PC-9 (cell line): ENCODE measurements at regions not wholly inside any gene's neighbourhood (a gene's known extent, or its start where the extent isn't known, plus 50 kb on each side); places are given as distances from the start of the nearest gene placed in this dataset.

ENCODE experiments used
- BruUV-seq: library from RNA; stranded (reverse); fragments of 400-500 nt; replicated peaks from 2 replicates; lab custom pipeline; 2021; lab: Mats Ljungman, UMichigan
- CTCF ChIA-PET: fragments of 300-600 bp; sonication (Branson Sonifier 250); formaldehyde crosslinking; loops from one replicate; lab custom pipeline; 2022; ENCODE audit warnings: antibody characterized with exemption; lab: Charles Lee
- POLR2A ChIA-PET: fragments of 300-600 bp; sonication (Branson Sonifier 250); formaldehyde crosslinking; loops from one replicate; lab custom pipeline; 2022; ENCODE audit warnings: antibody characterized with exemption; ENCODE audit not compliant: unreplicated experiment; lab: Charles Lee
- DNase-seq, 2 experiments: peaks; one replicate each; pipeline versions ENCODE4 v3.0.0 to v3.0.0-alpha.2; 2015 to 2022; ENCODE audit warnings: mixed read lengths in 1 of 2
- H2AFZ ChIP-seq: fragments of 200-600 bp; sonication (generic); 2 replicates; pipeline ENCODE4 v1.8.1; 2017; ENCODE audit warnings: antibody characterized with exemption
- H3F3A ChIP-seq: fragments of 200-600 bp; sonication (generic); 2 replicates; pipeline ENCODE4 v1.8.1; 2017; ENCODE audit warnings: antibody characterized with exemption, mild to moderate bottlenecking, low read depth; ENCODE audit not compliant: insufficient read depth
- H3K27ac ChIP-seq: fragments of 200-600 bp; sonication (generic); 2 replicates; pipeline ENCODE4 v1.6.1; 2016; ENCODE audit warnings: mixed run types
- H3K27me3 ChIP-seq: fragments of 200-600 bp; sonication (generic); 2 replicates; pipeline ENCODE4 v1.6.1; 2016; ENCODE audit warnings: low read depth, mixed run types; ENCODE audit not compliant: insufficient read depth
- H3K36me3 ChIP-seq: fragments of 200-600 bp; sonication (generic); 2 replicates; pipeline ENCODE4 v1.6.1; 2016; ENCODE audit warnings: low read depth, mixed run types
- H3K4me1 ChIP-seq: fragments of 200-600 bp; sonication (generic); replicated peaks from 2 replicates; pipeline ENCODE4 v1.6.1; 2016; ENCODE audit warnings: mixed run types; ENCODE audit not compliant: insufficient read depth
- H3K4me2 ChIP-seq: fragments of 200-600 bp; sonication (generic); 2 replicates; pipeline ENCODE4 v1.6.1; 2017; ENCODE audit warnings: mixed run types
- H3K4me3 ChIP-seq: fragments of 200-600 bp; sonication (generic); 2 replicates; pipeline ENCODE4 v1.6.1; 2016; ENCODE audit warnings: mixed run types
- H3K79me2 ChIP-seq: fragments of 200-600 bp; sonication (generic); 2 replicates; pipeline ENCODE4 v1.6.1; 2017; ENCODE audit warnings: low read depth, mixed run types
- H3K9me2 ChIP-seq: fragments of 200-600 bp; sonication (generic); 2 replicates; pipeline ENCODE4 v1.8.1; 2017; ENCODE audit warnings: mild to moderate bottlenecking; ENCODE audit not compliant: insufficient read depth
- H3K9me3 ChIP-seq: fragments of 200-600 bp; sonication (generic); 2 replicates; pipeline ENCODE4 v1.8.1; 2016; ENCODE audit warnings: low read depth; ENCODE audit not compliant: insufficient read depth
- H4K20me1 ChIP-seq: fragments of 200-600 bp; sonication (generic); 2 replicates; pipeline ENCODE4 v1.8.1; 2017; ENCODE audit not compliant: insufficient read depth
- EZH2 ChIP-seq: fragments of 200-600 bp; sonication (generic); IDR thresholded peaks from 2 replicates; pipeline ENCODE4 v1.8.0; 2017; ENCODE audit warnings: antibody characterized with exemption, low read depth
- intact Hi-C: fragments of 100-400 bp; cut with micrococcal nuclease; formaldehyde crosslinking; loops from one replicate; pipeline ENCODE4 v1.10.0; 2022; ENCODE audit not compliant: unreplicated experiment
- TF ChIP-seq, protein P1 (sequence below): fragments of 200-600 bp; sonication (generic); conservative IDR thresholded peaks from 2 replicates; pipeline ENCODE4 v1.6.1; 2017; ENCODE audit warnings: mixed run types, antibody characterized with exemption, mild to moderate bottlenecking, moderate library complexity

DNA sequence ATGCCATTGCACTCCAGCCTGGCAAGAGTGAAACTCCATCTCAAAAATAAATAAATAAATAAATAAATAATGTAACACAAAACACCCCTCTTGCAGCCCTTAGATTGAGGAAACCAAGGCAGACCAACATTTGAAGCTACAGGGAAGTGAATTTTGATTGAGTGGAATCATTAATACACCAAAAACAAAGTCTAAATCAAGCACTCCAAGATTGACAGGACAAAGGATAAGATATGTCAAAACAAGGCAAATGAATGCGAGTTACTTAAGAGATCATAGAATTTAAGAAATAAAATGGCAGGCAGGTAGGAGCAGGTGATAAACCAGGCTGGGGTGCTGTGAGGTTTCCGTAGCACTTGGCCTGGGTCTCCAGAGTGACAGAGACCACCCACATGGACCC is 54.9 kb upstream of the RAB12 start:
- DNase-seq = no peak
- BruUV-seq = no TSS peak
- ChIA-PET POLR2A (no interaction called here), CTCF (no interaction called here)
- no peak overlapping the region for H3K4me2 ChIP-seq
- TF ChIP-seq, protein P1, sequence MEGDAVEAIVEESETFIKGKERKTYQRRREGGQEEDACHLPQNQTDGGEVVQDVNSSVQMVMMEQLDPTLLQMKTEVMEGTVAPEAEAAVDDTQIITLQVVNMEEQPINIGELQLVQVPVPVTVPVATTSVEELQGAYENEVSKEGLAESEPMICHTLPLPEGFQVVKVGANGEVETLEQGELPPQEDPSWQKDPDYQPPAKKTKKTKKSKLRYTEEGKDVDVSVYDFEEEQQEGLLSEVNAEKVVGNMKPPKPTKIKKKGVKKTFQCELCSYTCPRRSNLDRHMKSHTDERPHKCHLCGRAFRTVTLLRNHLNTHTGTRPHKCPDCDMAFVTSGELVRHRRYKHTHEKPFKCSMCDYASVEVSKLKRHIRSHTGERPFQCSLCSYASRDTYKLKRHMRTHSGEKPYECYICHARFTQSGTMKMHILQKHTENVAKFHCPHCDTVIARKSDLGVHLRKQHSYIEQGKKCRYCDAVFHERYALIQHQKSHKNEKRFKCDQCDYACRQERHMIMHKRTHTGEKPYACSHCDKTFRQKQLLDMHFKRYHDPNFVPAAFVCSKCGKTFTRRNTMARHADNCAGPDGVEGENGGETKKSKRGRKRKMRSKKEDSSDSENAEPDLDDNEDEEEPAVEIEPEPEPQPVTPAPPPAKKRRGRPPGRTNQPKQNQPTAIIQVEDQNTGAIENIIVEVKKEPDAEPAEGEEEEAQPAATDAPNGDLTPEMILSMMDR = no peak
- TF ChIP-seq EZH2 = no peak
- no peak overlapping the region for H3K4me3 ChIP-seq
- H3K4me1 ChIP-seq = no peaks in the 10 kb centered on the region
- H3K27me3 ChIP-seq = peaks cover 10% of the 10 kb centered on the region
- no peaks in the 10 kb centered on the region for H3F3A ChIP-seq
- no peak overlapping the region for H2AFZ ChIP-seq
- H3K79me2 ChIP-seq = no peaks in the 10 kb centered on the region
- H4K20me1 ChIP-seq = no peaks in the 10 kb centered on the region
- intact Hi-C loops = no loop called here
- no peaks in the 10 kb centered on the region for H3K36me3 ChIP-seq
- H3K9me2 ChIP-seq = no peaks in the 10 kb centered on the region
- no peak overlapping the region for H3K27ac ChIP-seq
- H3K9me3 ChIP-seq = no peaks in the 10 kb centered on the region

DNA sequence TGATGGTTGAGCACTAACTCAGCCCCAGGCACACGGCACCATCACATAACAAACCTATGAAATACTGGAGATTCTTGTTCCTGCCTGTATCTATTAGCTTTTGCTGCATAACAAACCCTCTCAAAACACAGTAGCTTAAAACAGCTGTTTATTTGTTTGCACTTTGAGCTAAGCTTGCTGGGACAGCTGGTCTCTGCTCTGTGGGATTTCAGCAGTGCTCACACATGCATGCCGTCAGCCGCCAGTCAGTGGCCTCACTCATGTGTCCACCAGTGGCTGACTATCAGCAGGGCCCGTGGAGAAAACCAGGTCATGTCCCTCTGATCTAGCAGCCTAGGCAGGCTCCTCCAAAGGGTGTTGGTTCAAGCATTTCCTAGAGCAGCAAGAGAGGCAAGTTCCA is 52.8 kb upstream of the RAB12 start:
- no peaks in the 10 kb centered on the region for H3K9me2 ChIP-seq
- ChIA-PET POLR2A (no interaction called here), CTCF (no interaction called here)
- H3K27me3 ChIP-seq = peaks cover 13% of the 10 kb centered on the region
- H3K4me3 ChIP-seq = no peak overlapping the region
- H3K36me3 ChIP-seq = no peaks in the 10 kb centered on the region
- intact Hi-C loops = no loop called here
- no peaks in the 10 kb centered on the region for H4K20me1 ChIP-seq
- H3K79me2 ChIP-seq = no peaks in the 10 kb centered on the region
- TF ChIP-seq EZH2 = no peak
- TF ChIP-seq, protein P1 = no peak
- no peak overlapping the region for H2AFZ ChIP-seq
- H3F3A ChIP-seq = no peaks in the 10 kb centered on the region
- no peaks in the 10 kb centered on the region for H3K4me1 ChIP-seq
- H3K9me3 ChIP-seq = no peaks in the 10 kb centered on the region
- no peak overlapping the region for H3K4me2 ChIP-seq
- no peak for DNase-seq
- BruUV-seq = no TSS peak
- no peak overlapping the region for H3K27ac ChIP-seq
